Body of pancreas (tissue), 4 donors: ENCODE measurements at regions not wholly inside any gene's neighbourhood (a gene's known extent, or its start where the extent isn't known, plus 50 kb on each side); places are given as distances from the start of the nearest gene placed in this dataset.

ENCODE experiments used
- ATAC-seq: fragments of 150-250 bp; one replicate; pipeline ENCODE4 v1.9.1; 2016
- DNase-seq, 4 donors: peaks; one replicate each; pipeline ENCODE4 v3.0.0-alpha.2; 2019
- H3K27ac ChIP-seq, 4 donors: fragments of 200-600 bp; sonication (generic); 1 replicate in 3 of 4; 2 replicates in 1 of 4; pipeline versions ENCODE4 v1.5.1 to v1.6.1; 2016 to 2019; ENCODE audit warnings: mild to moderate bottlenecking in 1 of 4, mixed read lengths in 1 of 4, moderate library complexity in 1 of 4
- H3K27me3 ChIP-seq, 2 donors: fragments of 200-600 bp; sonication (generic); one replicate each; pipeline ENCODE4 v1.6.0; 2016; ENCODE audit warnings: mild to moderate bottlenecking in 1 of 2
- H3K36me3 ChIP-seq, 2 donors: fragments of 200-600 bp; sonication (generic); replicated peaks in 1 of 2; 2 replicates each; pipeline ENCODE4 v1.5.1; 2016; ENCODE audit warnings: low read depth in 2 of 2; ENCODE audit not compliant: insufficient read depth in 1 of 2
- H3K4me1 ChIP-seq: fragments of 200-600 bp; sonication (generic); one replicate; pipeline ENCODE4 v1.6.0; 2016
- H3K4me3 ChIP-seq, 2 donors: fragments of 200-600 bp; sonication (generic); 1 replicate in 1 of 2; 2 replicates in 1 of 2; pipeline ENCODE4 v1.5.1; 2016 to 2019
- H3K9me3 ChIP-seq, 3 donors: fragments of 200-600 bp; sonication (generic); 1 replicate in 2 of 3; 2 replicates in 1 of 3; pipeline ENCODE4 v1.5.1; 2016
- CTCF ChIP-seq, 7 experiments: fragments of 450-650 bp in 4 of 7; fragments of 200-600 bp in 3 of 7; sonication (generic) in 3 of 7; IDR thresholded peaks; one replicate each; pipeline ENCODE4 v1.5.1; 2016 to 2019; ENCODE audit warnings: antibody characterized with exemption in 7 of 7
- POLR2A ChIP-seq, 3 donors: fragments of 450-650 bp; IDR thresholded peaks; one replicate each; pipeline ENCODE4 v1.6.1; 2016; ENCODE audit warnings: antibody characterized with exemption in 3 of 3, mild to moderate bottlenecking in 2 of 3
- WGBS, 2 donors: methylation state at CpG; one replicate each; pipeline ENCODE4 v1.1.5; 2017; 5-methylcytosine and 5-hydroxymethylcytosine counted together
- intact Hi-C: fragments of 100-400 bp; cut with DNase I; formaldehyde crosslinking; loops from one replicate; pipeline ENCODE4 v1.15.1; 2023

- intact Hi-C loops = no loop called here
- no peaks in the 10 kb centered on the region for H3K4me1 ChIP-seq
Observed at GRCh38 chr3:16741103-16741758, 136.0 kb upstream of the DAZL start.

GRCh38 chr3:16741890-16742289 is 136.7 kb upstream of the DAZL start:
- H3K4me1 ChIP-seq = no peaks in the 10 kb centered on the region
- ATAC-seq = no peak
- 86 to 89% methylated on average over 4 of the region's 4 CpGs for WGBS, 2 donors
- intact Hi-C loops = no loop called here
- no peaks in the 10 kb centered on the region for H3K27me3 ChIP-seq
- TF ChIP-seq CTCF (IDR thresholded peaks at IDR 0.05) (no peak), POLR2A (IDR thresholded peaks at IDR 0.05) (no peak)
- no peak overlapping the region for H3K4me3 ChIP-seq
- H3K36me3 ChIP-seq = no peaks in the 10 kb centered on the region
- H3K27ac ChIP-seq = no peak overlapping the region
- H3K9me3 ChIP-seq = no peaks in the 10 kb centered on the region
- DNase-seq = no peak

More at GRCh38 chr3:16741103-16741758, 136.0 kb upstream of the DAZL start:
- no peaks in the 10 kb centered on the region for H3K9me3 ChIP-seq
- 75 to 77% methylated on average over 4 of the region's 4 CpGs for WGBS, 2 donors
- no peak overlapping the region for H3K4me3 ChIP-seq
- ATAC-seq (no peak), DNase-seq (no peak)
- no peak for TF ChIP-seq POLR2A (IDR thresholded peaks at IDR 0.05)
- no peak for TF ChIP-seq CTCF (IDR thresholded peaks at IDR 0.05)
- no peak overlapping the region for H3K27ac ChIP-seq
- no peaks in the 10 kb centered on the region for H3K36me3 ChIP-seq
- no peaks in the 10 kb centered on the region for H3K27me3 ChIP-seq

- intact Hi-C loops = no loop called here
- ATAC-seq (no peak), DNase-seq (no peak)
- H3K27me3 ChIP-seq = no peaks in the 10 kb centered on the region
- H3K4me3 ChIP-seq = no peak overlapping the region
- no peaks in the 10 kb centered on the region for H3K9me3 ChIP-seq
- H3K27ac ChIP-seq = no peak overlapping the region
- TF ChIP-seq POLR2A (IDR thresholded peaks at IDR 0.05) (no peak), CTCF (IDR thresholded peaks at IDR 0.05) (no peak)
- no peaks in the 10 kb centered on the region for H3K36me3 ChIP-seq
- no peaks in the 10 kb centered on the region for H3K4me1 ChIP-seq
Observed at GRCh38 chr3:16743276-16743675, 138.1 kb upstream of the DAZL start.

GRCh38 chr3:16759227-16759903 is 125.4 kb upstream of the PLCL2 start:
- intact Hi-C loops = no loop called here
- Histone ChIP-seq H3K36me3 (no peaks in the 10 kb centered on the region), H3K9me3 (no peaks in the 10 kb centered on the region), H3K4me3 (no peak overlapping the region), H3K4me1 (no peaks in the 10 kb centered on the region), H3K27me3 (no peaks in the 10 kb centered on the region), H3K27ac (no peak overlapping the region)
- no peak for ATAC-seq
- TF ChIP-seq POLR2A (IDR thresholded peaks at IDR 0.05) (no peak), CTCF (IDR thresholded peaks at IDR 0.05) (no peak)
- DNase-seq = no peak
- 81 to 91% methylated on average over 1 to 2 of the region's 2 CpGs for WGBS, 2 donors

GRCh38 chr3:16761571-16761970 is 123.2 kb upstream of the PLCL2 start:
- H3K9me3 ChIP-seq = no peaks in the 10 kb centered on the region
- no peaks in the 10 kb centered on the region for H3K27me3 ChIP-seq
- H3K4me1 ChIP-seq = no peaks in the 10 kb centered on the region
- no peak for TF ChIP-seq POLR2A (IDR thresholded peaks at IDR 0.05)
- TF ChIP-seq CTCF (IDR thresholded peaks at IDR 0.05) = no peak
- H3K27ac ChIP-seq = no peak overlapping the region
- ATAC-seq = no peak
- intact Hi-C loops = no loop called here
- DNase-seq = no peak
- no peaks in the 10 kb centered on the region for H3K36me3 ChIP-seq
- 88 to 100% methylated on average over 1 of the region's 1 CpG for WGBS, 2 donors
- no peak overlapping the region for H3K4me3 ChIP-seq
